PC-9 (cell line): ENCODE measurements at regions not wholly inside any gene's neighbourhood (a gene's known extent, or its start where the extent isn't known, plus 50 kb on each side); places are given as distances from the start of the nearest gene placed in this dataset.

ENCODE experiments used
- BruUV-seq: library from RNA; stranded (reverse); fragments of 400-500 nt; replicated peaks from 2 replicates; lab custom pipeline; 2021; lab: Mats Ljungman, UMichigan
- CTCF ChIA-PET: fragments of 300-600 bp; sonication (Branson Sonifier 250); formaldehyde crosslinking; loops from one replicate; lab custom pipeline; 2022; ENCODE audit warnings: antibody characterized with exemption; lab: Charles Lee
- POLR2A ChIA-PET: fragments of 300-600 bp; sonication (Branson Sonifier 250); formaldehyde crosslinking; loops from one replicate; lab custom pipeline; 2022; ENCODE audit warnings: antibody characterized with exemption; ENCODE audit not compliant: unreplicated experiment; lab: Charles Lee
- DNase-seq, 2 experiments: peaks; one replicate each; pipeline versions ENCODE4 v3.0.0 to v3.0.0-alpha.2; 2015 to 2022; ENCODE audit warnings: mixed read lengths in 1 of 2
- H2AFZ ChIP-seq: fragments of 200-600 bp; sonication (generic); 2 replicates; pipeline ENCODE4 v1.8.1; 2017; ENCODE audit warnings: antibody characterized with exemption
- H3F3A ChIP-seq: fragments of 200-600 bp; sonication (generic); 2 replicates; pipeline ENCODE4 v1.8.1; 2017; ENCODE audit warnings: antibody characterized with exemption, mild to moderate bottlenecking, low read depth; ENCODE audit not compliant: insufficient read depth
- H3K27ac ChIP-seq: fragments of 200-600 bp; sonication (generic); 2 replicates; pipeline ENCODE4 v1.6.1; 2016; ENCODE audit warnings: mixed run types
- H3K27me3 ChIP-seq: fragments of 200-600 bp; sonication (generic); 2 replicates; pipeline ENCODE4 v1.6.1; 2016; ENCODE audit warnings: low read depth, mixed run types; ENCODE audit not compliant: insufficient read depth
- H3K36me3 ChIP-seq: fragments of 200-600 bp; sonication (generic); 2 replicates; pipeline ENCODE4 v1.6.1; 2016; ENCODE audit warnings: low read depth, mixed run types
- H3K4me1 ChIP-seq: fragments of 200-600 bp; sonication (generic); replicated peaks from 2 replicates; pipeline ENCODE4 v1.6.1; 2016; ENCODE audit warnings: mixed run types; ENCODE audit not compliant: insufficient read depth
- H3K4me2 ChIP-seq: fragments of 200-600 bp; sonication (generic); 2 replicates; pipeline ENCODE4 v1.6.1; 2017; ENCODE audit warnings: mixed run types
- H3K4me3 ChIP-seq: fragments of 200-600 bp; sonication (generic); 2 replicates; pipeline ENCODE4 v1.6.1; 2016; ENCODE audit warnings: mixed run types
- H3K79me2 ChIP-seq: fragments of 200-600 bp; sonication (generic); 2 replicates; pipeline ENCODE4 v1.6.1; 2017; ENCODE audit warnings: low read depth, mixed run types
- H3K9me2 ChIP-seq: fragments of 200-600 bp; sonication (generic); 2 replicates; pipeline ENCODE4 v1.8.1; 2017; ENCODE audit warnings: mild to moderate bottlenecking; ENCODE audit not compliant: insufficient read depth
- H3K9me3 ChIP-seq: fragments of 200-600 bp; sonication (generic); 2 replicates; pipeline ENCODE4 v1.8.1; 2016; ENCODE audit warnings: low read depth; ENCODE audit not compliant: insufficient read depth
- H4K20me1 ChIP-seq: fragments of 200-600 bp; sonication (generic); 2 replicates; pipeline ENCODE4 v1.8.1; 2017; ENCODE audit not compliant: insufficient read depth
- EZH2 ChIP-seq: fragments of 200-600 bp; sonication (generic); IDR thresholded peaks from 2 replicates; pipeline ENCODE4 v1.8.0; 2017; ENCODE audit warnings: antibody characterized with exemption, low read depth
- intact Hi-C: fragments of 100-400 bp; cut with micrococcal nuclease; formaldehyde crosslinking; loops from one replicate; pipeline ENCODE4 v1.10.0; 2022; ENCODE audit not compliant: unreplicated experiment
- TF ChIP-seq, protein P1 (sequence below): fragments of 200-600 bp; sonication (generic); conservative IDR thresholded peaks from 2 replicates; pipeline ENCODE4 v1.6.1; 2017; ENCODE audit warnings: mixed run types, antibody characterized with exemption, mild to moderate bottlenecking, moderate library complexity

DNA sequence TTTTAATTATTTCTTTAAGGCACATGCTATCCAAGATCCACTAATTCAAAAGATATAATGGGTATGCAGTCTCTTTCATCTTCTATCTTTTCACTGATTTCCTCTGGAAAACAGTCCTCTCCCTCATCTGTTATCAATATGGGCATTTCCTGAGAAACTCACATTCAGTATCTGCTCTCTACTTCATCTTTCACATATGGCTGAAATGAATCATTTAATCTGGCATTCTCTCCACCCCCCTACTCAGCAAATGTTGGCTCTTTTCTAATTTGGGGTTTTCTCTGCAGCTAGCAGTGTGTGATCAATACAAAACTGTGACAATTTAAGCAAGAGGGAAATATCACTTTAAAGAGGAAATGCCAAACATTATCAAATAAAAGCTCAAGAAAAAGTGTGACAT lies 157.1 kb upstream of the TMTC1 start:
- Histone ChIP-seq H3K27me3 (no peaks in the 10 kb centered on the region), H3K36me3 (no peaks in the 10 kb centered on the region), H4K20me1 (no peaks in the 10 kb centered on the region), H3K9me2 (no peaks in the 10 kb centered on the region), H3K9me3 (no peaks in the 10 kb centered on the region), H2AFZ (no peak overlapping the region), H3K4me1 (no peaks in the 10 kb centered on the region), H3K4me2 (no peak overlapping the region), H3F3A (no peaks in the 10 kb centered on the region), H3K79me2 (no peaks in the 10 kb centered on the region), H3K27ac (no peak overlapping the region), H3K4me3 (no peak overlapping the region)
- TF ChIP-seq EZH2, result no peak
- TF ChIP-seq, protein P1, sequence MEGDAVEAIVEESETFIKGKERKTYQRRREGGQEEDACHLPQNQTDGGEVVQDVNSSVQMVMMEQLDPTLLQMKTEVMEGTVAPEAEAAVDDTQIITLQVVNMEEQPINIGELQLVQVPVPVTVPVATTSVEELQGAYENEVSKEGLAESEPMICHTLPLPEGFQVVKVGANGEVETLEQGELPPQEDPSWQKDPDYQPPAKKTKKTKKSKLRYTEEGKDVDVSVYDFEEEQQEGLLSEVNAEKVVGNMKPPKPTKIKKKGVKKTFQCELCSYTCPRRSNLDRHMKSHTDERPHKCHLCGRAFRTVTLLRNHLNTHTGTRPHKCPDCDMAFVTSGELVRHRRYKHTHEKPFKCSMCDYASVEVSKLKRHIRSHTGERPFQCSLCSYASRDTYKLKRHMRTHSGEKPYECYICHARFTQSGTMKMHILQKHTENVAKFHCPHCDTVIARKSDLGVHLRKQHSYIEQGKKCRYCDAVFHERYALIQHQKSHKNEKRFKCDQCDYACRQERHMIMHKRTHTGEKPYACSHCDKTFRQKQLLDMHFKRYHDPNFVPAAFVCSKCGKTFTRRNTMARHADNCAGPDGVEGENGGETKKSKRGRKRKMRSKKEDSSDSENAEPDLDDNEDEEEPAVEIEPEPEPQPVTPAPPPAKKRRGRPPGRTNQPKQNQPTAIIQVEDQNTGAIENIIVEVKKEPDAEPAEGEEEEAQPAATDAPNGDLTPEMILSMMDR, result no peak
- intact Hi-C loops, result no loop called here
- no TSS peak for BruUV-seq
- DNase-seq, result no peak
- CTCF ChIA-PET, result no interaction called here
- POLR2A ChIA-PET, result no interaction called here

- BruUV-seq, result no TSS peak
- Histone ChIP-seq H3K4me1 (no peaks in the 10 kb centered on the region), H3K79me2 (no peaks in the 10 kb centered on the region), H4K20me1 (no peaks in the 10 kb centered on the region), H3K9me3 (no peaks in the 10 kb centered on the region), H3K9me2 (no peaks in the 10 kb centered on the region), H3K27ac (no peak overlapping the region), H3K4me2 (no peak overlapping the region), H3K27me3 (no peaks in the 10 kb centered on the region), H3K36me3 (no peaks in the 10 kb centered on the region), H3F3A (no peaks in the 10 kb centered on the region), H2AFZ (no peak overlapping the region), H3K4me3 (no peak overlapping the region)
- ChIA-PET CTCF (no interaction called here), POLR2A (no interaction called here)
- intact Hi-C loops, result no loop called here
- no peak for DNase-seq
- TF ChIP-seq, protein P1, result no peak
- no peak for TF ChIP-seq EZH2
Measured at GRCh38 chr12:29930503-29930902, 146.8 kb upstream of the TMTC1 start.

- no peaks in the 10 kb centered on the region for H3K27me3 ChIP-seq
- no TSS peak for BruUV-seq
- no peak for DNase-seq
- no peak overlapping the region for H3K4me2 ChIP-seq
- H3K36me3 ChIP-seq, result no peaks in the 10 kb centered on the region
- H3K9me3 ChIP-seq, result no peaks in the 10 kb centered on the region
- ChIA-PET POLR2A (no interaction called here), CTCF (no interaction called here)
- no peaks in the 10 kb centered on the region for H4K20me1 ChIP-seq
- intact Hi-C loops, result no loop called here
- no peak overlapping the region for H3K27ac ChIP-seq
- TF ChIP-seq EZH2, result no peak
- TF ChIP-seq, protein P1, result no peak
- H3K4me1 ChIP-seq, result no peaks in the 10 kb centered on the region
- no peak overlapping the region for H2AFZ ChIP-seq
- H3F3A ChIP-seq, result no peaks in the 10 kb centered on the region; the same call in 1 of the 2 replicates
- H3K79me2 ChIP-seq, result no peaks in the 10 kb centered on the region
- H3K4me3 ChIP-seq, result no peak overlapping the region
- no peaks in the 10 kb centered on the region for H3K9me2 ChIP-seq
Measured at GRCh38 chr12:29929295-29929694, 145.6 kb upstream of the TMTC1 start.
